ENCODE measurements at regions not wholly inside any gene's neighbourhood (a gene's known extent, or its start where the extent isn't known, plus 50 kb on each side); places are given as distances from the start of the nearest gene placed in this dataset.
"Not testable (repeated sequence)": the region's sequence is repeated elsewhere in the genome, so short reads cannot be mapped to it uniquely, and the experiment has no call there.

GRCh38 chr7:35853194-35853593 lies 52.3 kb downstream of the SEPTIN7 start:
- H3K27ac ChIP-seq (ENCODE audit: low read depth in 2 of 2, low read length in 1 of 2); H3K36me3 ChIP-seq (ENCODE audit: control insufficient read depth in 2 of 2, insufficient read depth in 2 of 2, low read length in 1 of 2); H3K27me3 ChIP-seq (ENCODE audit: control insufficient read depth in 1 of 2, insufficient read depth in 2 of 2, low read length in 2 of 2); H3K4me3 ChIP-seq (ENCODE audit: low read depth in 1 of 2, low read length in 2 of 2); H3K9me3 ChIP-seq (ENCODE audit: control insufficient read depth in 2 of 2, insufficient read depth in 1 of 2, low read depth in 1 of 2, low read length in 1 of 2); H3K4me1 ChIP-seq (ENCODE audit: control insufficient read depth in 2 of 2, insufficient read depth in 2 of 2, low read length in 1 of 2): not testable (repeated sequence)
- 87% methylated on average over 7 of the region's 7 CpGs for WGBS, 2 donors

GRCh38 chr7:35854311-35854710 lies 53.5 kb downstream of the SEPTIN7 start:
- no peaks in the 10 kb centered on the region for H3K4me1 ChIP-seq (ENCODE audit: control insufficient read depth in 2 of 2, insufficient read depth in 2 of 2, low read length in 1 of 2)

GRCh38 chr7:35856175-35856574 lies 55.3 kb downstream of the SEPTIN7 start:
- Histone ChIP-seq H3K4me1 (ENCODE audit: control insufficient read depth in 2 of 2, insufficient read depth in 2 of 2, low read length in 1 of 2) (no peaks in the 10 kb centered on the region), H3K4me3 (ENCODE audit: low read depth in 1 of 2, low read length in 2 of 2) (no peak overlapping the region), H3K9me3 (ENCODE audit: control insufficient read depth in 2 of 2, insufficient read depth in 1 of 2, low read depth in 1 of 2, low read length in 1 of 2) (no peaks in the 10 kb centered on the region), H3K27me3 (ENCODE audit: control insufficient read depth in 1 of 2, insufficient read depth in 2 of 2, low read length in 2 of 2) (no peaks in the 10 kb centered on the region), H3K36me3 (ENCODE audit: control insufficient read depth in 2 of 2, insufficient read depth in 2 of 2, low read length in 1 of 2) (no peaks in the 10 kb centered on the region), H3K27ac (ENCODE audit: low read depth in 2 of 2, low read length in 1 of 2) (no peak overlapping the region)
- 70 to 73% methylated on average over 4 of the region's 4 CpGs for WGBS, 2 donors

More at GRCh38 chr7:35854311-35854710, 53.5 kb downstream of the SEPTIN7 start:
- no peaks in the 10 kb centered on the region for H3K36me3 ChIP-seq (ENCODE audit: control insufficient read depth in 2 of 2, insufficient read depth in 2 of 2, low read length in 1 of 2)
- no peaks in the 10 kb centered on the region for H3K9me3 ChIP-seq (ENCODE audit: control insufficient read depth in 2 of 2, insufficient read depth in 1 of 2, low read depth in 1 of 2, low read length in 1 of 2)
- 35 to 40% methylated on average over 1 of the region's 1 CpG for WGBS, 2 donors
- no peak overlapping the region for H3K4me3 ChIP-seq (ENCODE audit: low read depth in 1 of 2, low read length in 2 of 2)
- H3K27ac ChIP-seq (ENCODE audit: low read depth in 2 of 2, low read length in 1 of 2) = no peak overlapping the region
- H3K27me3 ChIP-seq (ENCODE audit: control insufficient read depth in 1 of 2, insufficient read depth in 2 of 2, low read length in 2 of 2) = no peaks in the 10 kb centered on the region

GRCh38 chr7:35860664-35861063 lies 59.8 kb downstream of the SEPTIN7 start:
- H3K9me3 ChIP-seq (ENCODE audit: control insufficient read depth in 2 of 2, insufficient read depth in 1 of 2, low read depth in 1 of 2, low read length in 1 of 2) = no peaks in the 10 kb centered on the region
- whole genome bisulfite sequencing, 2 donors = 93 to 96% methylated on average over 1 of the region's 1 CpG
- no peak overlapping the region for H3K4me3 ChIP-seq (ENCODE audit: low read depth in 1 of 2, low read length in 2 of 2)
- no peaks in the 10 kb centered on the region for H3K27me3 ChIP-seq (ENCODE audit: control insufficient read depth in 1 of 2, insufficient read depth in 2 of 2, low read length in 2 of 2)
- no peaks in the 10 kb centered on the region for H3K36me3 ChIP-seq (ENCODE audit: control insufficient read depth in 2 of 2, insufficient read depth in 2 of 2, low read length in 1 of 2)
- no peak overlapping the region for H3K27ac ChIP-seq (ENCODE audit: low read depth in 2 of 2, low read length in 1 of 2)
- H3K4me1 ChIP-seq (ENCODE audit: control insufficient read depth in 2 of 2, insufficient read depth in 2 of 2, low read length in 1 of 2) = no peaks in the 10 kb centered on the region

GRCh38 chr7:35865287-35865686 lies 64.4 kb downstream of the SEPTIN7 start:
- no peak overlapping the region for H3K27ac ChIP-seq (ENCODE audit: low read depth in 2 of 2, low read length in 1 of 2)
- no peak overlapping the region for H3K4me3 ChIP-seq (ENCODE audit: low read depth in 1 of 2, low read length in 2 of 2)
- no peaks in the 10 kb centered on the region for H3K27me3 ChIP-seq (ENCODE audit: control insufficient read depth in 1 of 2, insufficient read depth in 2 of 2, low read length in 2 of 2)
- WGBS, 2 donors = 61 to 82% methylated on average over 3 of the region's 3 CpGs
- H3K9me3 ChIP-seq (ENCODE audit: control insufficient read depth in 2 of 2, insufficient read depth in 1 of 2, low read depth in 1 of 2, low read length in 1 of 2) = no peaks in the 10 kb centered on the region
- no peaks in the 10 kb centered on the region for H3K36me3 ChIP-seq (ENCODE audit: control insufficient read depth in 2 of 2, insufficient read depth in 2 of 2, low read length in 1 of 2)
- H3K4me1 ChIP-seq (ENCODE audit: control insufficient read depth in 2 of 2, insufficient read depth in 2 of 2, low read length in 1 of 2) = no peaks in the 10 kb centered on the region

- H3K27me3 ChIP-seq (ENCODE audit: control insufficient read depth in 1 of 2, insufficient read depth in 2 of 2, low read length in 2 of 2) = no peaks in the 10 kb centered on the region
- H3K4me1 ChIP-seq (ENCODE audit: control insufficient read depth in 2 of 2, insufficient read depth in 2 of 2, low read length in 1 of 2) = no peaks in the 10 kb centered on the region
- H3K9me3 ChIP-seq (ENCODE audit: control insufficient read depth in 2 of 2, insufficient read depth in 1 of 2, low read depth in 1 of 2, low read length in 1 of 2) = no peaks in the 10 kb centered on the region
- no peaks in the 10 kb centered on the region for H3K36me3 ChIP-seq (ENCODE audit: control insufficient read depth in 2 of 2, insufficient read depth in 2 of 2, low read length in 1 of 2)
- 31 to 32% methylated on average over 1 of the region's 1 CpG for WGBS, 2 donors
- no peak overlapping the region for H3K27ac ChIP-seq (ENCODE audit: low read depth in 2 of 2, low read length in 1 of 2)
- no peak overlapping the region for H3K4me3 ChIP-seq (ENCODE audit: low read depth in 1 of 2, low read length in 2 of 2)
Observed at GRCh38 chr7:35866186-35866585, 65.3 kb downstream of the SEPTIN7 start.

GRCh38 chr7:35869117-35869516 lies 68.3 kb downstream of the SEPTIN7 start:
- not testable (repeated sequence) for H3K4me1 ChIP-seq (ENCODE audit: control insufficient read depth in 2 of 2, insufficient read depth in 2 of 2, low read length in 1 of 2); H3K36me3 ChIP-seq (ENCODE audit: control insufficient read depth in 2 of 2, insufficient read depth in 2 of 2, low read length in 1 of 2); H3K27me3 ChIP-seq (ENCODE audit: control insufficient read depth in 1 of 2, insufficient read depth in 2 of 2, low read length in 2 of 2); H3K9me3 ChIP-seq (ENCODE audit: control insufficient read depth in 2 of 2, insufficient read depth in 1 of 2, low read depth in 1 of 2, low read length in 1 of 2); H3K4me3 ChIP-seq (ENCODE audit: low read depth in 1 of 2, low read length in 2 of 2); H3K27ac ChIP-seq (ENCODE audit: low read depth in 2 of 2, low read length in 1 of 2)
- 41 to 54% methylated on average over 1 of the region's 1 CpG for WGBS, 2 donors

- Histone ChIP-seq H3K4me1 (ENCODE audit: control insufficient read depth in 2 of 2, insufficient read depth in 2 of 2, low read length in 1 of 2) (no peaks in the 10 kb centered on the region), H3K9me3 (ENCODE audit: control insufficient read depth in 2 of 2, insufficient read depth in 1 of 2, low read depth in 1 of 2, low read length in 1 of 2) (no peaks in the 10 kb centered on the region), H3K4me3 (ENCODE audit: low read depth in 1 of 2, low read length in 2 of 2) (no peak overlapping the region), H3K36me3 (ENCODE audit: control insufficient read depth in 2 of 2, insufficient read depth in 2 of 2, low read length in 1 of 2) (no peaks in the 10 kb centered on the region), H3K27me3 (ENCODE audit: control insufficient read depth in 1 of 2, insufficient read depth in 2 of 2, low read length in 2 of 2) (no peaks in the 10 kb centered on the region), H3K27ac (ENCODE audit: low read depth in 2 of 2, low read length in 1 of 2) (no peak overlapping the region)
- 82 to 84% methylated on average over 5 of the region's 5 CpGs for WGBS, 2 donors
Observed at GRCh38 chr7:35869810-35870209, 69.0 kb downstream of the SEPTIN7 start.

- Histone ChIP-seq H3K27me3 (ENCODE audit: control insufficient read depth in 1 of 2, insufficient read depth in 2 of 2, low read length in 2 of 2) (no peaks in the 10 kb centered on the region), H3K4me3 (ENCODE audit: low read depth in 1 of 2, low read length in 2 of 2) (no peak overlapping the region), H3K9me3 (ENCODE audit: control insufficient read depth in 2 of 2, insufficient read depth in 1 of 2, low read depth in 1 of 2, low read length in 1 of 2) (no peaks in the 10 kb centered on the region), H3K27ac (ENCODE audit: low read depth in 2 of 2, low read length in 1 of 2) (no peak overlapping the region), H3K4me1 (ENCODE audit: control insufficient read depth in 2 of 2, insufficient read depth in 2 of 2, low read length in 1 of 2) (no peaks in the 10 kb centered on the region), H3K36me3 (ENCODE audit: control insufficient read depth in 2 of 2, insufficient read depth in 2 of 2, low read length in 1 of 2) (no peaks in the 10 kb centered on the region)
Observed at GRCh38 chr7:35871856-35872255, 71.0 kb downstream of the SEPTIN7 start.

- Histone ChIP-seq H3K4me1 (ENCODE audit: control insufficient read depth in 2 of 2, insufficient read depth in 2 of 2, low read length in 1 of 2) (no peaks in the 10 kb centered on the region), H3K4me3 (ENCODE audit: low read depth in 1 of 2, low read length in 2 of 2) (no peak overlapping the region), H3K27ac (ENCODE audit: low read depth in 2 of 2, low read length in 1 of 2) (no peak overlapping the region), H3K36me3 (ENCODE audit: control insufficient read depth in 2 of 2, insufficient read depth in 2 of 2, low read length in 1 of 2) (no peaks in the 10 kb centered on the region), H3K27me3 (ENCODE audit: control insufficient read depth in 1 of 2, insufficient read depth in 2 of 2, low read length in 2 of 2) (no peaks in the 10 kb centered on the region), H3K9me3 (ENCODE audit: control insufficient read depth in 2 of 2, insufficient read depth in 1 of 2, low read depth in 1 of 2, low read length in 1 of 2) (no peaks in the 10 kb centered on the region)
- whole genome bisulfite sequencing, 2 donors = 46 to 49% methylated on average over 1 of the region's 1 CpG
Observed at GRCh38 chr7:35874886-35875285, 74.0 kb downstream of the SEPTIN7 start.
